GM12878 (cell line): ENCODE measurements at regions not wholly inside any gene's neighbourhood (a gene's known extent, or its start where the extent isn't known, plus 50 kb on each side); places are given as distances from the start of the nearest gene placed in this dataset.

Source experiments
- ATAC-seq: fragments of 200-7000 bp; cut with Tn5 transposase; 3 replicates; pipeline ENCODE4 v1.9.1; 2020; ENCODE audit warnings: mild to moderate bottlenecking, moderate library complexity
- BruUV-seq: library from RNA; stranded (reverse); fragments of 400-500 nt; replicated peaks from 2 replicates; lab custom pipeline; 2021; lab: Mats Ljungman, UMichigan
- CTCF ChIA-PET: fragments of 300-600 bp; sonication (Branson Sonifier 250); formaldehyde crosslinking; extraction: SDS; loops from one replicate; lab custom pipeline; 2021; ENCODE audit warnings: inconsistent platforms; lab: Yijun Ruan, JAX
- POLR2A ChIA-PET: fragments of 350-600 bp; formaldehyde crosslinking; extraction: SDS; loops from one replicate; lab custom pipeline; 2021; ENCODE audit warnings: inconsistent platforms; lab: Charles Lee
- RAD21 ChIA-PET: fragments of 300-600 bp; sonication (Branson Sonifier 250); formaldehyde crosslinking; loops from one replicate; lab custom pipeline; 2023; ENCODE audit warnings: antibody characterized with exemption; ENCODE audit not compliant: unreplicated experiment; lab: Charles Lee
- SMC1A ChIA-PET: fragments of 300-600 bp; sonication (Branson Sonifier 250); formaldehyde crosslinking; loops from one replicate; lab custom pipeline; 2023; ENCODE audit not compliant: unreplicated experiment, uncharacterized antibody; lab: Charles Lee
- DNase-seq: peaks from one replicate; pipeline ENCODE4 v3.0.0-alpha.2; 2011; ENCODE audit warnings: low read depth, low spot score
- FAIRE-seq: peaks from 3 replicates; lab custom pipeline; 2011; peaks lifted over from hg19 to GRCh38; lab: Jason Lieb, UNC
- H2AFZ ChIP-seq: 2 replicates; pipeline ENCODE4 v1.6.0; 2011; ENCODE audit warnings: low read depth, low read length, control low read depth; ENCODE audit not compliant: control insufficient read depth
- H3K27ac ChIP-seq: 2 replicates; pipeline ENCODE4 v1.5.1; 2011; ENCODE audit warnings: control low read depth; ENCODE audit not compliant: control insufficient read depth, insufficient read depth
- H3K27me3 ChIP-seq, 2 experiments: replicated peaks in 1 of 2; 2 replicates each; pipeline versions ENCODE4 v1.6.0 to v1.6.1; 2011; ENCODE audit warnings: low read length in 1 of 2; ENCODE audit not compliant: control insufficient read depth in 2 of 2, insufficient read depth in 2 of 2
- H3K36me3 ChIP-seq, 2 experiments: 2 replicates each; pipeline ENCODE4 v1.5.1; 2011; ENCODE audit warnings: low read length in 1 of 2; ENCODE audit not compliant: control insufficient read depth in 2 of 2, insufficient read depth in 2 of 2
- H3K4me1 ChIP-seq: 2 replicates; pipeline ENCODE4 v1.6.1; 2011; ENCODE audit warnings: mild to moderate bottlenecking, low read length, moderate library complexity, mixed read lengths; ENCODE audit not compliant: control insufficient read depth, insufficient read depth
- H3K4me2 ChIP-seq: 2 replicates; pipeline ENCODE4 v1.6.0; 2011; ENCODE audit warnings: control low read depth; ENCODE audit not compliant: control insufficient read depth, insufficient read depth
- H3K4me3 ChIP-seq: fragments of 200-600 bp; sonication (generic); 2 replicates; pipeline ENCODE4 v1.5.1; 2016
- H3K79me2 ChIP-seq: 2 replicates; pipeline ENCODE4 v1.6.0; 2011; ENCODE audit warnings: low read length; ENCODE audit not compliant: control insufficient read depth, insufficient read depth
- H3K9ac ChIP-seq: 2 replicates; pipeline ENCODE4 v1.8.0; 2011; ENCODE audit warnings: low read length, control low read depth, mixed read lengths; ENCODE audit not compliant: control insufficient read depth, insufficient read depth
- H3K9me3 ChIP-seq: replicated peaks from 3 replicates; pipeline ENCODE4 v1.5.1; 2011; ENCODE audit warnings: mild to moderate bottlenecking, low read length; ENCODE audit not compliant: control insufficient read depth, insufficient read depth
- H4K20me1 ChIP-seq: 2 replicates; pipeline ENCODE4 v1.6.0; 2011; ENCODE audit not compliant: control insufficient read depth, insufficient read depth
- BHLHE40 ChIP-seq, 2 experiments: fragments of 450-650 bp in 1 of 2; IDR thresholded peaks; 2 replicates each; pipeline ENCODE4 v1.6.1; 2011 to 2017; ENCODE audit warnings: low read depth in 2 of 2, borderline replicate concordance in 1 of 2, improper control_type of control experiment in 1 of 2, low read length in 1 of 2, mild to moderate bottlenecking in 1 of 2
- BMI1 ChIP-seq: fragments of 450-650 bp; IDR thresholded peaks from 2 replicates; pipeline ENCODE4 v1.6.1; 2016; ENCODE audit warnings: mild to moderate bottlenecking, moderate library complexity, borderline replicate concordance
- CBX5 ChIP-seq: sonication (generic); IDR thresholded peaks from 2 replicates; pipeline ENCODE4 v1.6.1; 2016; ENCODE audit warnings: low read depth, moderate library complexity, mild to moderate bottlenecking, inconsistent platforms
- DPF2 ChIP-seq: fragments of 450-650 bp; IDR thresholded peaks from 2 replicates; pipeline ENCODE4 v1.6.1; 2017; ENCODE audit warnings: mild to moderate bottlenecking
- EZH2 ChIP-seq: IDR thresholded peaks from 2 replicates; pipeline ENCODE4 v1.6.1; 2012; ENCODE audit warnings: low read depth, mild to moderate bottlenecking, control low read depth, inconsistent platforms, low read length, borderline replicate concordance; ENCODE audit not compliant: control insufficient read depth
- FOS ChIP-seq: IDR thresholded peaks from 3 replicates; pipeline ENCODE4 v1.6.1; 2011; ENCODE audit warnings: borderline replicate concordance; ENCODE audit not compliant: insufficient read length; ENCODE audit errors: extremely low read depth
- IRF4 ChIP-seq: IDR thresholded peaks from 2 replicates; pipeline ENCODE4 v1.6.1; 2011; ENCODE audit warnings: low read depth, low read length
- KDM1A ChIP-seq: fragments of 200-600 bp; sonication (generic); IDR thresholded peaks from 2 replicates; pipeline ENCODE4 v1.6.1; 2016; ENCODE audit warnings: borderline replicate concordance
- MEF2B ChIP-seq: fragments of 450-650 bp; IDR thresholded peaks from 2 replicates; pipeline ENCODE4 v1.6.1; 2018; ENCODE audit warnings: mild to moderate bottlenecking, moderate library complexity; ENCODE audit not compliant: partially characterized antibody, poor library complexity, severe bottlenecking
- NR2F1 ChIP-seq: fragments of 450-650 bp; conservative IDR thresholded peaks from 2 replicates; pipeline ENCODE4 v1.6.1; 2017; ENCODE audit warnings: mild to moderate bottlenecking
- RAD21 ChIP-seq: IDR thresholded peaks from 2 replicates; pipeline ENCODE4 v1.6.1; 2011; ENCODE audit warnings: mild to moderate bottlenecking, low read depth, low read length, moderate library complexity; ENCODE audit not compliant: insufficient read depth
- RB1 ChIP-seq: fragments of 450-650 bp; formaldehyde crosslinking; IDR thresholded peaks from 2 replicates; pipeline ENCODE4 v1.6.1; 2017; ENCODE audit warnings: mild to moderate bottlenecking, borderline replicate concordance
- STAT1 ChIP-seq: fragments of 450-650 bp; conservative IDR thresholded peaks from 2 replicates; pipeline ENCODE4 v1.6.1; 2014; ENCODE audit warnings: antibody characterized with exemption, mild to moderate bottlenecking
- TAF1 ChIP-seq: IDR thresholded peaks from 2 replicates; pipeline ENCODE4 v1.6.1; 2011; ENCODE audit warnings: mild to moderate bottlenecking, low read depth, low read length, borderline replicate concordance
- WRNIP1 ChIP-seq: IDR thresholded peaks from 2 replicates; pipeline ENCODE4 v1.6.1; 2011; ENCODE audit warnings: low read depth, low read length, improper control_type of control experiment, borderline replicate concordance
- ZNF622 ChIP-seq: fragments of 450-650 bp; IDR thresholded peaks from 2 replicates; pipeline ENCODE4 v1.6.1; 2017; ENCODE audit warnings: mild to moderate bottlenecking, inconsistent platforms
- WGBS: methylation state at CpG from one replicate; pipeline ENCODE4 v1.1.6; 2016; ENCODE audit warnings: low lambda C conversion rate; ENCODE audit not compliant: insufficient replicate concordance, insufficient coverage; ENCODE audit errors: missing lambda C conversion rate; 5-methylcytosine and 5-hydroxymethylcytosine counted together
- in situ Hi-C: fragments of 300-500 bp; cut with MboI; formaldehyde crosslinking; loops from 9 replicates; pipeline ENCODE4 v1.14.3; 2018; ENCODE audit warnings: mixed read lengths
- intact Hi-C: fragments of 100-400 bp; cut with micrococcal nuclease; formaldehyde crosslinking; loops from one replicate; pipeline ENCODE4 v1.14.2; 2022; ENCODE audit not compliant: unreplicated experiment
- TF ChIP-seq, protein P1 (sequence below): fragments of 450-650 bp; formaldehyde crosslinking; IDR thresholded peaks from 2 replicates; pipeline ENCODE4 v1.4.0; 2022; ENCODE audit warnings: mild to moderate bottlenecking, moderate library complexity
- TF ChIP-seq, protein P2 (sequence below): fragments of 450-650 bp; IDR thresholded peaks from 2 replicates; pipeline ENCODE4 v1.6.1; 2018; ENCODE audit warnings: mild to moderate bottlenecking, low read depth, moderate library complexity; ENCODE audit not compliant: partially characterized antibody

DNA sequence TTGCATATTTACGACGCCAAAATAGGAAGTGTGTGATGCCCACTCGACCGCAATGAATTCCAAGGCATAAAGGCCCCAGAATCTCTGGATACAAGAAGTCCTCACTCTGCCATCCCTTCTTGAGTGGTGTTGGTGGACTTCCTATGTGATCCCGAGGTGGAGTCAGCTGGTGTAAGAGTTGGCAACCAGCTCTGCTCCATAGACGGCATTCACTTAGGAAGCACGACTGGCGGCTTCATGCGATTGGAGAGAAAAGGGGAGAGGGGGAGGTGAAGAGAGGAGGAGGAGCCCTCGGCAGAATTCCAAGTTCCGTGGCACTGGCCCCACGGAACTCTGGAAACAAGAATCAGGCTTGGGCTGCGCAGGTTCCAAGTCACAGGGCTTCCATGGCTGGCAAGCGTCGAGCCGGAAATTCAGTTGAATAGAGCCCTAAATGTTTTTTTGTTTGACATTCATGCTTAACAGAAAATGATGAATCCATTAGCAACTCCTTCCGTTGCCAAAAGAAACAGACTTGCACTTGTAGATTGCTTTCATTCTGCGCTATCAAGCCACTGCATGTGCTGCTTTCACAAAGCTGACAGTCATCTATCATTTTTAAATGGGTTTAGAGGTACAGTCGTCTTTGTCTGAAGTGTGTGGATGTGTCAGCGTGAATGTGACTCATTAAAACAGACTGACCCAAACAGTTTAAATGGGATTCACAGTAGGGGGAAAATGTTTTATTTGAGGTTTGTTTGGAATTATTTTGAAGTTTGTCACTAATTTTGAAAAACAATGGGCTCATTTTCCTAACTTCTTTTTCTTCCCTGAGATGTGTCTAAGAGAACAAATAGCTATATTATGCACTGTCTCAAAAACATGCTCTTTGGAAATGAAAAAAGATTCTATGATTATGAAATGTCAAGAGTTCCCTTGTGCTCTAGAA lies 428.3 kb upstream of the ATP11B start:
- H3K9ac ChIP-seq = no peak overlapping the region
- no peak overlapping the region for H3K27ac ChIP-seq
- H3K79me2 ChIP-seq = no peaks in the 10 kb centered on the region
- no TSS peak for BruUV-seq
- no peak overlapping the region for H3K4me2 ChIP-seq
- H3K9me3 ChIP-seq = no peaks in the 10 kb centered on the region
- ChIA-PET POLR2A (no interaction called here), CTCF (interaction anchor here (1.9 kb wide), 1 partner anchor 16 kb away, joined by 4 read pairs; no protein-coding TSS in a partner anchor), RAD21 (no interaction called here), SMC1A (interaction anchor here (0.7 kb wide), 2 partner anchors 73 to 195 kb away, joined by 3 read pairs; no protein-coding TSS in a partner anchor)
- 56% methylated on average over 20 of the region's 20 CpGs for WGBS
- TF ChIP-seq, protein P1, sequence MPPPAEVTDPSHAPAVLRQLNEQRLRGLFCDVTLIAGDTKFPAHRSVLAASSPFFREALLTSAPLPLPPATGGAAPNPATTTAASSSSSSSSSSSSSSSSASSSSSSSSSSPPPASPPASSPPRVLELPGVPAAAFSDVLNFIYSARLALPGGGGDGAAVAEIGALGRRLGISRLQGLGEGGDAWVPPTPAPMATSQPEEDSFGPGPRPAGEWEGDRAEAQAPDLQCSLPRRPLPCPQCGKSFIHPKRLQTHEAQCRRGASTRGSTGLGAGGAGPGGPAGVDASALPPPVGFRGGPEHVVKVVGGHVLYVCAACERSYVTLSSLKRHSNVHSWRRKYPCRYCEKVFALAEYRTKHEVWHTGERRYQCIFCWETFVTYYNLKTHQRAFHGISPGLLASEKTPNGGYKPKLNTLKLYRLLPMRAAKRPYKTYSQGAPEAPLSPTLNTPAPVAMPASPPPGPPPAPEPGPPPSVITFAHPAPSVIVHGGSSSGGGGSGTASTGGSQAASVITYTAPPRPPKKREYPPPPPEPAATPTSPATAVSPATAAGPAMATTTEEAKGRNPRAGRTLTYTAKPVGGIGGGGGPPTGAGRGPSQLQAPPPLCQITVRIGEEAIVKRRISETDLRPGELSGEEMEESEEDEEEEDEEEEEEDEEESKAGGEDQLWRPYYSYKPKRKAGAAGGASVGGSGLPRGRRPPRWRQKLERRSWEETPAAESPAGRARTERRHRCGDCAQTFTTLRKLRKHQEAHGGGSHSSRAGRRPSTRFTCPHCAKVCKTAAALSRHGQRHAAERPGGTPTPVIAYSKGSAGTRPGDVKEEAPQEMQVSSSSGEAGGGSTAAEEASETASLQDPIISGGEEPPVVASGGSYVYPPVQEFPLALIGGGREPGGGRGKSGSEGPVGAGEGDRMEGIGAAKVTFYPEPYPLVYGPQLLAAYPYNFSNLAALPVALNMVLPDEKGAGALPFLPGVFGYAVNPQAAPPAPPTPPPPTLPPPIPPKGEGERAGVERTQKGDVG (CRISPR knock-in tag) = no peak
- TF ChIP-seq, protein P2, sequence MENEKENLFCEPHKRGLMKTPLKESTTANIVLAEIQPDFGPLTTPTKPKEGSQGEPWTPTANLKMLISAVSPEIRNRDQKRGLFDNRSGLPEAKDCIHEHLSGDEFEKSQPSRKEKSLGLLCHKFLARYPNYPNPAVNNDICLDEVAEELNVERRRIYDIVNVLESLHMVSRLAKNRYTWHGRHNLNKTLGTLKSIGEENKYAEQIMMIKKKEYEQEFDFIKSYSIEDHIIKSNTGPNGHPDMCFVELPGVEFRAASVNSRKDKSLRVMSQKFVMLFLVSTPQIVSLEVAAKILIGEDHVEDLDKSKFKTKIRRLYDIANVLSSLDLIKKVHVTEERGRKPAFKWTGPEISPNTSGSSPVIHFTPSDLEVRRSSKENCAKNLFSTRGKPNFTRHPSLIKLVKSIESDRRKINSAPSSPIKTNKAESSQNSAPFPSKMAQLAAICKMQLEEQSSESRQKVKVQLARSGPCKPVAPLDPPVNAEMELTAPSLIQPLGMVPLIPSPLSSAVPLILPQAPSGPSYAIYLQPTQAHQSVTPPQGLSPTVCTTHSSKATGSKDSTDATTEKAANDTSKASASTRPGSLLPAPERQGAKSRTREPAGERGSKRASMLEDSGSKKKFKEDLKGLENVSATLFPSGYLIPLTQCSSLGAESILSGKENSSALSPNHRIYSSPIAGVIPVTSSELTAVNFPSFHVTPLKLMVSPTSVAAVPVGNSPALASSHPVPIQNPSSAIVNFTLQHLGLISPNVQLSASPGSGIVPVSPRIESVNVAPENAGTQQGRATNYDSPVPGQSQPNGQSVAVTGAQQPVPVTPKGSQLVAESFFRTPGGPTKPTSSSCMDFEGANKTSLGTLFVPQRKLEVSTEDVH = no peak
- TF ChIP-seq CBX5 = no peak
- no peak for TF ChIP-seq WRNIP1
- TF ChIP-seq RB1 = no peak
- no peak for TF ChIP-seq ZNF622
- TF ChIP-seq RAD21 = no peak
- TF ChIP-seq TAF1 = no peak
- no peak for TF ChIP-seq KDM1A
- TF ChIP-seq FOS = no peak
- no peak for TF ChIP-seq BHLHE40 (IDR thresholded peaks at IDR 0.05; ENCODE audit: borderline replicate concordance in 1 of 2, low read depth in 2 of 2, low read length in 1 of 2)
- TF ChIP-seq DPF2 = no peak
- no peak for TF ChIP-seq BMI1
- no peak for TF ChIP-seq EZH2
- TF ChIP-seq IRF4 = no peak
- TF ChIP-seq MEF2B = no peak
- no peak for TF ChIP-seq STAT1
- TF ChIP-seq NR2F1 = no peak
- no peaks in the 10 kb centered on the region for H3K27me3 ChIP-seq
- H3K4me1 ChIP-seq = no peaks in the 10 kb centered on the region
- H4K20me1 ChIP-seq = no peaks in the 10 kb centered on the region
- H2AFZ ChIP-seq = no peak overlapping the region
- ATAC-seq (no peak), DNase-seq (no peak), FAIRE-seq (no peak)
- H3K4me3 ChIP-seq = no peak overlapping the region
- no peaks in the 10 kb centered on the region for H3K36me3 ChIP-seq
- intact Hi-C loops = no loop called here
- in situ Hi-C loops = no loop called here
